Astrocyte (in vitro differentiated cells and primary cell): ENCODE measurements at regions not wholly inside any gene's neighbourhood (a gene's known extent, or its start where the extent isn't known, plus 50 kb on each side); places are given as distances from the start of the nearest gene placed in this dataset.

Experiments used
- DNase-seq: peaks from one replicate; pipeline ENCODE4 v3.0.0-alpha.2; 2010; ENCODE audit warnings: low read depth
- FAIRE-seq: peaks from 2 replicates; lab custom pipeline; 2011; peaks lifted over from hg19 to GRCh38; lab: Jason Lieb, UNC
- H2AFZ ChIP-seq: 2 replicates; pipeline ENCODE4 v1.6.0; 2012; ENCODE audit warnings: low read depth, low read length, inconsistent platforms
- H3K27ac ChIP-seq: 2 replicates; pipeline ENCODE4 v1.5.1; 2011; ENCODE audit warnings: low read depth, low read length, inconsistent platforms
- H3K27me3 ChIP-seq: 2 replicates; pipeline ENCODE4 v1.6.0; 2011; ENCODE audit warnings: low read length, inconsistent platforms; ENCODE audit not compliant: insufficient read depth
- H3K36me3 ChIP-seq: 2 replicates; pipeline ENCODE4 v1.5.1; 2011; ENCODE audit warnings: low read length, inconsistent platforms; ENCODE audit not compliant: insufficient read depth
- H3K4me1 ChIP-seq: 2 replicates; pipeline ENCODE4 v1.5.1; 2011; ENCODE audit warnings: low read length, inconsistent platforms; ENCODE audit not compliant: insufficient read depth
- H3K4me2 ChIP-seq: 2 replicates; pipeline ENCODE4 v1.6.0; 2012; ENCODE audit warnings: low read length, inconsistent platforms
- H3K4me3 ChIP-seq: 2 replicates; pipeline ENCODE4 v1.5.1; 2011; ENCODE audit warnings: low read depth, mild to moderate bottlenecking, low read length, inconsistent platforms; ENCODE audit not compliant: insufficient read depth
- H3K79me2 ChIP-seq: 2 replicates; pipeline ENCODE4 v1.6.0; 2012; ENCODE audit warnings: mild to moderate bottlenecking, low read length, inconsistent platforms; ENCODE audit not compliant: insufficient read depth
- H3K9ac ChIP-seq: 2 replicates; pipeline ENCODE4 v1.6.0; 2012; ENCODE audit warnings: mild to moderate bottlenecking, low read length, inconsistent platforms
- H3K9me3 ChIP-seq: 2 replicates; pipeline ENCODE4 v1.5.1; 2012; ENCODE audit warnings: low read depth, mild to moderate bottlenecking, low read length, inconsistent platforms; ENCODE audit not compliant: insufficient read depth
- H4K20me1 ChIP-seq: 2 replicates; pipeline ENCODE4 v1.6.0; 2012; ENCODE audit warnings: low read length, inconsistent platforms; ENCODE audit not compliant: insufficient read depth
- H3K27ac Mint-ChIP-seq: one replicate; pipeline ENCODE4 v1.8.0; 2021; ENCODE audit warnings: mild to moderate bottlenecking, mixed read lengths; ENCODE audit not compliant: unreplicated experiment
- H3K27me3 Mint-ChIP-seq: one replicate; pipeline ENCODE4 v1.8.0; 2021; ENCODE audit warnings: low read depth, mixed read lengths; ENCODE audit not compliant: unreplicated experiment
- H3K36me3 Mint-ChIP-seq: one replicate; pipeline ENCODE4 v1.8.0; 2021; ENCODE audit warnings: low read depth, mixed read lengths; ENCODE audit not compliant: unreplicated experiment
- H3K4me1 Mint-ChIP-seq: one replicate; pipeline ENCODE4 v1.8.0; 2021; ENCODE audit warnings: low read depth, mixed read lengths; ENCODE audit not compliant: unreplicated experiment
- H3K4me3 Mint-ChIP-seq: one replicate; pipeline ENCODE4 v1.8.0; 2021; ENCODE audit warnings: mild to moderate bottlenecking, moderate library complexity, mixed read lengths; ENCODE audit not compliant: unreplicated experiment
- H3K9me3 Mint-ChIP-seq: one replicate; pipeline ENCODE4 v1.8.0; 2021; ENCODE audit warnings: mild to moderate bottlenecking, mixed read lengths; ENCODE audit not compliant: unreplicated experiment
- EZH2 ChIP-seq: IDR thresholded peaks from 2 replicates; pipeline ENCODE4 v1.6.1; 2012; ENCODE audit warnings: mild to moderate bottlenecking, low read length, inconsistent platforms; ENCODE audit not compliant: insufficient read depth
- TF ChIP-seq, protein P1 (sequence below): IDR thresholded peaks from 2 replicates; pipeline ENCODE4 v1.5.1; 2011; ENCODE audit warnings: low read depth, mild to moderate bottlenecking, inconsistent platforms, low read length, moderate library complexity; ENCODE audit not compliant: insufficient read depth

DNA sequence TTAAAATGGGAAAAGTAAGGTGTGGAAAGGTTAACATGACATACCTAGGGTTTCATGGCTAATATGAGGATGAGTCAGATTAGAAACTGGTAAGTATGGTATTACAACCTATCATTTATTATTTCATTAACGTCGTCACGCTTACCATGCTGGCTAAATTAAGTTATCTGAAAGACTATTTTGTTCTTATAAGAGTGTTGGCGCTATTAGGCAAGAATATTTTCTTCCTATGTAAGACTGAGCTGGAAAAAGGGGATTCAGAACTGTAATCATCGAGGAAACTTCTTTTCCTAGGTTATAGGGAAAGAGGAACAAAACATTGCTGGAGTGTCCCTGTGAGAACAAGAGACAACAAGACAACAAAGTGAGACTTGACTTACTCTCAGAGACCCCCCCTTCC lies 440.8 kb downstream of the KCNJ2 start:
- Mint-ChIP-seq H3K27me3 (no peaks in the 10 kb centered on the region), H3K27ac (no peak overlapping the region), H3K36me3 (no peaks in the 10 kb centered on the region), H3K4me1 (peaks cover 4% of the 10 kb centered on the region), H3K9me3 (no peaks in the 10 kb centered on the region), H3K4me3 (no peak overlapping the region)
- H3K27ac ChIP-seq: no peak overlapping the region
- DNase-seq: no peak
- TF ChIP-seq, protein P1, sequence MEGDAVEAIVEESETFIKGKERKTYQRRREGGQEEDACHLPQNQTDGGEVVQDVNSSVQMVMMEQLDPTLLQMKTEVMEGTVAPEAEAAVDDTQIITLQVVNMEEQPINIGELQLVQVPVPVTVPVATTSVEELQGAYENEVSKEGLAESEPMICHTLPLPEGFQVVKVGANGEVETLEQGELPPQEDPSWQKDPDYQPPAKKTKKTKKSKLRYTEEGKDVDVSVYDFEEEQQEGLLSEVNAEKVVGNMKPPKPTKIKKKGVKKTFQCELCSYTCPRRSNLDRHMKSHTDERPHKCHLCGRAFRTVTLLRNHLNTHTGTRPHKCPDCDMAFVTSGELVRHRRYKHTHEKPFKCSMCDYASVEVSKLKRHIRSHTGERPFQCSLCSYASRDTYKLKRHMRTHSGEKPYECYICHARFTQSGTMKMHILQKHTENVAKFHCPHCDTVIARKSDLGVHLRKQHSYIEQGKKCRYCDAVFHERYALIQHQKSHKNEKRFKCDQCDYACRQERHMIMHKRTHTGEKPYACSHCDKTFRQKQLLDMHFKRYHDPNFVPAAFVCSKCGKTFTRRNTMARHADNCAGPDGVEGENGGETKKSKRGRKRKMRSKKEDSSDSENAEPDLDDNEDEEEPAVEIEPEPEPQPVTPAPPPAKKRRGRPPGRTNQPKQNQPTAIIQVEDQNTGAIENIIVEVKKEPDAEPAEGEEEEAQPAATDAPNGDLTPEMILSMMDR: no peak
- no peak for TF ChIP-seq EZH2
- H3K36me3 ChIP-seq: no peaks in the 10 kb centered on the region
- no peaks in the 10 kb centered on the region for H3K79me2 ChIP-seq
- no peaks in the 10 kb centered on the region for H4K20me1 ChIP-seq
- no peaks in the 10 kb centered on the region for H3K4me1 ChIP-seq
- no peak overlapping the region for H3K4me2 ChIP-seq
- H3K27me3 ChIP-seq: no peaks in the 10 kb centered on the region
- no peak for FAIRE-seq
- no peak overlapping the region for H3K9ac ChIP-seq
- no peak overlapping the region for H2AFZ ChIP-seq
- no peak overlapping the region for H3K4me3 ChIP-seq
- H3K9me3 ChIP-seq: no peaks in the 10 kb centered on the region

DNA sequence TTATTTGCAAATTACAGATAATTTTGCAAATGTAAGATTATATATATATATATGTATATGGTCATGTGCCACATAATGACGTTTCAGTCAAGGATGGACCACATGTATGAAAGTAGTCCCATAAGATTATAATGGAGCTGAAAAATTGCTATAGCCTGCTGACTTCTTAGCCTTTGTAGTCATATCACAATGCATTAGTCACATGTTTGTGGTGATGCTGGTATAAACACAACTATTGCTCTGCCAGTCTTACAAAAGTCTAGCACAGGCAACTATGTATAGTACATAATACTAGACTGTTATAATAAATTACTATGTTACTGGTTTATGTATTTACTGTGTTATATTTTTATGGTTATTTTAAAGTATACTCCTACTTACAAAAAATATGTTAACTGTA lies 444.3 kb downstream of the KCNJ2 start:
- Mint-ChIP-seq H3K4me1 (no peaks in the 10 kb centered on the region), H3K36me3 (no peaks in the 10 kb centered on the region), H3K4me3 (no peak overlapping the region), H3K9me3 (no peaks in the 10 kb centered on the region), H3K27ac (no peak overlapping the region), H3K27me3 (no peaks in the 10 kb centered on the region)
- Histone ChIP-seq H3K9me3 (no peaks in the 10 kb centered on the region), H3K27me3 (no peaks in the 10 kb centered on the region), H3K4me3 (no peak overlapping the region), H4K20me1 (no peaks in the 10 kb centered on the region), H3K4me2 (no peak overlapping the region), H2AFZ (no peak overlapping the region), H3K79me2 (no peaks in the 10 kb centered on the region), H3K4me1 (no peaks in the 10 kb centered on the region), H3K9ac (no peak overlapping the region), H3K36me3 (no peaks in the 10 kb centered on the region), H3K27ac (no peak overlapping the region)
- TF ChIP-seq, protein P1: no peak
- FAIRE-seq (no peak), DNase-seq (no peak)

DNA sequence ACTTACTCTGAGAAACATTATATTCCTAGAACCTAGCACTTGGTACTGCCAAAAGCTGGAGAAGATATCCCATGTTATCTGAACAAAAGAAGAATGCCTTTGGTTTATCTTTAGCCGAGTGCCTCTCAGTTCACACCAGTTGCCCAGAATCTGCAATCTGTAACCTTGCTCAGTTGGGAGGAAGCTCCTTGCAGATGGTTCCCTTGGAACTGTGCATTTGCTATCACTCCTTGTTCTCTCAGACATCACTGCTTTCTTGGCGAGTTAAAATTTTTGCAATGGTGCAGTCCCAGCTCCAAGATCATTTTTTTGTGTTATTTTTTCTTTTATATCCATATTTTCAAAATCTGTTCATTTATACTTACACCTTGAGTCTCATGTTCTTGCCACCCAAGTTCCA lies 446.5 kb downstream of the KCNJ2 start:
- Histone ChIP-seq H3K4me2 (no peak overlapping the region), H3K27ac (no peak overlapping the region), H3K27me3 (no peaks in the 10 kb centered on the region), H3K9ac (no peak overlapping the region), H2AFZ (no peak overlapping the region), H4K20me1 (no peaks in the 10 kb centered on the region), H3K36me3 (no peaks in the 10 kb centered on the region), H3K4me3 (no peak overlapping the region), H3K79me2 (no peaks in the 10 kb centered on the region), H3K4me1 (no peaks in the 10 kb centered on the region), H3K9me3 (no peaks in the 10 kb centered on the region)
- TF ChIP-seq, protein P1: no peak
- Mint-ChIP-seq H3K36me3 (no peaks in the 10 kb centered on the region), H3K27ac (no peak overlapping the region), H3K27me3 (no peaks in the 10 kb centered on the region), H3K9me3 (no peaks in the 10 kb centered on the region), H3K4me1 (no peaks in the 10 kb centered on the region), H3K4me3 (no peak overlapping the region)
- DNase-seq (no peak), FAIRE-seq (no peak)
